ENCODE measurements at regions not wholly inside any gene's neighbourhood (a gene's known extent, or its start where the extent isn't known, plus 50 kb on each side); places are given as distances from the start of the nearest gene placed in this dataset.

GRCh38 chr4:180550106-180550505, 1693.1 kb upstream of the TENM3 start:
- Histone ChIP-seq H3K9me3 (replicated peaks; ENCODE audit: low read length) (peaks cover 5% of the 10 kb centered on the region), H3K27me3 (ENCODE audit: control insufficient read depth, insufficient read depth, low read length) (no peaks in the 10 kb centered on the region), H3K9ac (ENCODE audit: low read depth, low read length) (no peak overlapping the region), H3K4me2 (ENCODE audit: low read length) (no peak overlapping the region), H3K4me3 (ENCODE audit: low read length) (no peak overlapping the region), H3K36me3 (ENCODE audit: insufficient read depth, low read length) (no peaks in the 10 kb centered on the region), H3K4me1 (ENCODE audit: control insufficient read depth, insufficient read depth, low read length) (no peaks in the 10 kb centered on the region)

DNA sequence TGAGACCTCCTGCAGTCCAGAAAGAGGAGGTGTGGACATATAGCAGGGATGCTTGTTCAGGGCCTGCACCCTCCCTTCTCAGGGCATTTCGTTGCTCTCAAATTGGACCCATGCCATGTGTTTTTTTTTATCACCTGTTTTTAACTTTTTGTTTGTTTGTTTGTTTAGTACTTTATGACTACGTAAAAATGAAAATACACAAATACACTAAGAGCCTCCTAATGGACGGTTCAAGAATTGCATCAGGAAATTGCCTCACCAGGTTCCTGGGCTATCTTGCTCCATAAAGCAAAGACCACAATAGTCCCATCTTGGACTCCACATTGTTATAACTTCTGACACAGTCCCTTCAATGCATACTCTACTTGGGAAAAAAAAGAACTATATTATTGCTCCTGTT, 1685.9 kb upstream of the TENM3 start:
- H3K4me3 ChIP-seq (ENCODE audit: low read length) = no peak overlapping the region

DNA sequence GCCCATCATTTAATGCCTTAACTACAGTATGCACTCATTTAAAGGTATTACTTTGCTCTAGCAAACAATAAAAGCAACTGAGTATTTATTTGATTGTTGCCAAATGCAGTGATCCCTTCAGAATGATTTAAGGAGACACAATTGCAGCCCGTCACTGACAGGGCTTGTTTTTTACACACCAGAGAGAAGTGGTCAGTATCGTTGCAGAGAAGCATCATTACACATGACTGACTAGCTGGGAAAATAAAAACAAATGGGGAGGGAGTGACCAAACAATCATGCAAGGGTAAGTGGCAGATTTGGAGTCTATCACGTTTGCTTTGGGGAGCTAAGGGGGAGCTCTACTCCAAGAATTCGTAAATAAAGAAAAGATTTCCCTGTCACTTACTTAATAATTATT, 1685.3 kb upstream of the TENM3 start:
- Histone ChIP-seq H3K9ac (ENCODE audit: low read depth, low read length) (no peak overlapping the region), H3K27me3 (ENCODE audit: control insufficient read depth, insufficient read depth, low read length) (no peaks in the 10 kb centered on the region), H3K4me3 (ENCODE audit: low read length) (no peak overlapping the region), H3K4me2 (ENCODE audit: low read length) (no peak overlapping the region), H3K9me3 (replicated peaks; ENCODE audit: low read length) (no peaks in the 10 kb centered on the region), H3K36me3 (ENCODE audit: insufficient read depth, low read length) (no peaks in the 10 kb centered on the region), H3K4me1 (ENCODE audit: control insufficient read depth, insufficient read depth, low read length) (no peaks in the 10 kb centered on the region)

More for the DNA sequence above, 1685.9 kb upstream of the TENM3 start:
- Histone ChIP-seq H3K4me2 (ENCODE audit: low read length) (no peak overlapping the region), H3K36me3 (ENCODE audit: insufficient read depth, low read length) (no peaks in the 10 kb centered on the region), H3K4me1 (ENCODE audit: control insufficient read depth, insufficient read depth, low read length) (no peaks in the 10 kb centered on the region), H3K27me3 (ENCODE audit: control insufficient read depth, insufficient read depth, low read length) (no peaks in the 10 kb centered on the region), H3K9me3 (replicated peaks; ENCODE audit: low read length) (no peaks in the 10 kb centered on the region), H3K9ac (ENCODE audit: low read depth, low read length) (no peak overlapping the region)

DNA sequence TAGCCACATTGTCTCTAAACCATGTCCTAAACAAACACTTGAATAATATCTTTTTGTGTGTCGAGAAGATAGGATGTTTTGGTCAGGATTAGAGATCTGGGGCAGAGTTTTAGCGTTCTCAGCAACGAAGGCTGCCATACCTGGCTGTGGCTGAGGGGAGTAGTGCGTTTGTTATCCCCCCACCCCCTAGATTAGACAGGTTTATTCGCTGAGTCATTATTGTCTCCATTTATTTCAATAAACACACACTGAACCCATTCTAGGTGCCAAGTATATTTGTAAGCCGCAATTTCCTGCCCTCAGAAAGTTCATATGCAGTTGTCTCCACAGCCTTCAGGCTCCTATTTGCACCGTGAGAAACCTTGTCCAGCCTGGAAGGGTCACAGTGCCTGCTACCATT, 1684.8 kb upstream of the TENM3 start:
- H3K4me3 ChIP-seq (ENCODE audit: low read length) = no peak overlapping the region

DNA sequence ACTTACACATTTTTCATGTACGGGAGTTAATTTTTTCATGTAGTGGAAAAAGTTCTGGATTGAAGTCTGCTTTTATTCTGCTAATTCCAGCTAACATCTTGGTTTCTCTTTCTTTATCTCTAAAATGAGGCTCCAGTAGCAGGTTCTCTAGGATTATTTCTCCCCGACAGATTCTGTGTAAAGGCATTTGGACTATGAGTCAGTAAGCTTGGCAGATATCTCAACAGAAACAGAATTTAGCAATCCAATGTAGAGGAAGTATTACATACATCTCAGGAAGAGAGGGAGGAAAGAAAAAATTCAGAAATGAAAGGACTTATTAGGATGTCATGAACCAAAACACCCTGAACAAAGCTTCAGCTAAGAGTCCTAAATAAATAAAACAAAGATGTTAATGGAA, 1682.3 kb upstream of the TENM3 start:
- no peaks in the 10 kb centered on the region for H3K36me3 ChIP-seq (ENCODE audit: insufficient read depth, low read length)
- no peaks in the 10 kb centered on the region for H3K4me1 ChIP-seq (ENCODE audit: control insufficient read depth, insufficient read depth, low read length)
- peaks cover 3% of the 10 kb centered on the region for H3K9me3 ChIP-seq (replicated peaks; ENCODE audit: low read length)
- H3K9ac ChIP-seq (ENCODE audit: low read depth, low read length) = no peak overlapping the region
- H3K4me2 ChIP-seq (ENCODE audit: low read length) = no peak overlapping the region
- H3K27me3 ChIP-seq (ENCODE audit: control insufficient read depth, insufficient read depth, low read length) = no peaks in the 10 kb centered on the region
- no peak overlapping the region for H3K4me3 ChIP-seq (ENCODE audit: low read length)

More for the DNA sequence above, 1684.8 kb upstream of the TENM3 start:
- no peaks in the 10 kb centered on the region for H3K36me3 ChIP-seq (ENCODE audit: insufficient read depth, low read length)
- H3K4me2 ChIP-seq (ENCODE audit: low read length) = no peak overlapping the region
- H3K27me3 ChIP-seq (ENCODE audit: control insufficient read depth, insufficient read depth, low read length) = no peaks in the 10 kb centered on the region
- no peak overlapping the region for H3K9ac ChIP-seq (ENCODE audit: low read depth, low read length)
- no peaks in the 10 kb centered on the region for H3K9me3 ChIP-seq (replicated peaks; ENCODE audit: low read length)
- no peaks in the 10 kb centered on the region for H3K4me1 ChIP-seq (ENCODE audit: control insufficient read depth, insufficient read depth, low read length)

DNA sequence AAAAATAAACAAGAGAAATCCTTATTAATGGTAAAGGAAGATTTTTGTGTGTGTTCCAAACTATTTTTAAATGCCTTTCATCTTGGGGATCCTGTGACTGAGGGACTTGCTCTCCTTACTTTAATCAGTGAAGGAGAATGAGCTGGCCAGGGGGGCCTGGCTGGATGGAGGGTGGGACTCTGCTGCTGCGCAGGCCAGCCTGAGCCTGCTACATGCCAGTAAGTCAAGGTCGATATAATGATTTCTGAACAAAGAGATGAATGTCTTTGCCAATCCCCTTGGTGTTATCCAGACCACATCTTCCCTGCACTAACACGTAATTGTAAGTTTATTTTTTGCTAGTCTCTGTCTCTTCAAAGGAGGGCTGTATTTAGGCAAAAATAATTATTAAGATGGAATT, 1679.2 kb upstream of the TENM3 start:
- Histone ChIP-seq H3K36me3 (ENCODE audit: insufficient read depth, low read length) (no peaks in the 10 kb centered on the region), H3K4me1 (ENCODE audit: control insufficient read depth, insufficient read depth, low read length) (no peaks in the 10 kb centered on the region), H3K4me2 (ENCODE audit: low read length) (no peak overlapping the region), H3K4me3 (ENCODE audit: low read length) (no peak overlapping the region), H3K9me3 (replicated peaks; ENCODE audit: low read length) (peaks cover 3% of the 10 kb centered on the region), H3K9ac (ENCODE audit: low read depth, low read length) (no peak overlapping the region), H3K27me3 (ENCODE audit: control insufficient read depth, insufficient read depth, low read length) (no peaks in the 10 kb centered on the region)

DNA sequence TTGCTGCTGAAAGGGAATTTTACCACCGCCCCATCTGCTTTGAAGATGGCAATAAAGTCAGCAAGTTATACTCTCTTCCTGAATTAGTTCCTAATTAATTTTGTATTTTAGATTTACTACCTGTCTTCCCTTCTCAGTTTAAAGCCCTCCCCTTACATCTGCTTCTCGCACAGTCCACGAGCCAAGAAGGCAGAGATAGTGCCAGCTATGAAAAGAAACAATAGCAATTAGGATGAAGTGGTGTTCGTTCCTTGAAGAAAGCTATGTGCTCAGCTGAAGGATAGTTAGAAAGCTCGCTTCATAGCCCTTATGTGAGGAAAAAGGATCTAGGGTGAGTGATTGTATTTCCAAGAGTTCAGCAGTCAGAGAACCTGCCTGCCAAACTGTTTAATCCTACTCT, 1678.8 kb upstream of the TENM3 start:
- no peaks in the 10 kb centered on the region for H3K36me3 ChIP-seq (ENCODE audit: insufficient read depth, low read length)
- H3K4me3 ChIP-seq (ENCODE audit: low read length) = no peak overlapping the region
- no peaks in the 10 kb centered on the region for H3K4me1 ChIP-seq (ENCODE audit: control insufficient read depth, insufficient read depth, low read length)
- no peak overlapping the region for H3K4me2 ChIP-seq (ENCODE audit: low read length)
- peaks cover 3% of the 10 kb centered on the region for H3K9me3 ChIP-seq (replicated peaks; ENCODE audit: low read length)
- no peak overlapping the region for H3K9ac ChIP-seq (ENCODE audit: low read depth, low read length)
- H3K27me3 ChIP-seq (ENCODE audit: control insufficient read depth, insufficient read depth, low read length) = no peaks in the 10 kb centered on the region

- Histone ChIP-seq H3K4me3 (ENCODE audit: low read length) (no peak overlapping the region), H3K4me2 (ENCODE audit: low read length) (no peak overlapping the region), H3K9me3 (replicated peaks; ENCODE audit: low read length) (peaks cover 3% of the 10 kb centered on the region), H3K4me1 (ENCODE audit: control insufficient read depth, insufficient read depth, low read length) (no peaks in the 10 kb centered on the region), H3K9ac (ENCODE audit: low read depth, low read length) (no peak overlapping the region), H3K36me3 (ENCODE audit: insufficient read depth, low read length) (no peaks in the 10 kb centered on the region), H3K27me3 (ENCODE audit: control insufficient read depth, insufficient read depth, low read length) (no peaks in the 10 kb centered on the region)
These were observed 1677.3 kb upstream of the TENM3 start for GRCh38 chr4:180565856-180566431.

DNA sequence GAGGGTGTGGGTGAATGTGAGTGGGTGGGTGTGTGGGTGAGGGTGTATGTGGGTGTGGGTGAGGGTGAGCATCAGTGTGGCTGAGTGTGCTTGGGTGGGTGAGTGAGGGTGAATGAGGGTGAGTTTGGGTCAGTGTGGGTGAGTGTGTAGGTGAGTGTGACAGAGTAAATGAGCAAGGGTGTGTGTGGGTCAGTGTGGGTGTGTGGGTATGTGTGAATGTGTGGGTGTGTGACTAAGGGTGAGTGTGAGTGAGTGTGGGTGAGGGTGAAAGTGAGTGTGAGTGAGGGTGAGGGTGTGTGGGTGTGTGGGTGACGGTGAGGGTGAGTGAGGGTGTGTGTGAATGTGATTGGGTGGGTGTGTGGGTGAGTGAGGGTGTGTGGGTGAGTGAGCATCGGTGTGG, 1676.7 kb upstream of the TENM3 start:
- Histone ChIP-seq H3K4me2 (ENCODE audit: low read length) (no peak overlapping the region), H3K4me3 (ENCODE audit: low read length) (no peak overlapping the region), H3K9ac (ENCODE audit: low read depth, low read length) (no peak overlapping the region), H3K4me1 (ENCODE audit: control insufficient read depth, insufficient read depth, low read length) (no peaks in the 10 kb centered on the region), H3K36me3 (ENCODE audit: insufficient read depth, low read length) (no peaks in the 10 kb centered on the region), H3K27me3 (ENCODE audit: control insufficient read depth, insufficient read depth, low read length) (no peaks in the 10 kb centered on the region), H3K9me3 (replicated peaks; ENCODE audit: low read length) (peaks cover 3% of the 10 kb centered on the region)

- Histone ChIP-seq H3K27me3 (ENCODE audit: control insufficient read depth, insufficient read depth, low read length) (no peaks in the 10 kb centered on the region), H3K9ac (ENCODE audit: low read depth, low read length) (no peak overlapping the region), H3K4me3 (ENCODE audit: low read length) (no peak overlapping the region), H3K36me3 (ENCODE audit: insufficient read depth, low read length) (no peaks in the 10 kb centered on the region), H3K4me2 (ENCODE audit: low read length) (no peak overlapping the region), H3K9me3 (replicated peaks; ENCODE audit: low read length) (peaks cover 3% of the 10 kb centered on the region), H3K4me1 (ENCODE audit: control insufficient read depth, insufficient read depth, low read length) (no peaks in the 10 kb centered on the region)
These were observed 1676.1 kb upstream of the TENM3 start for GRCh38 chr4:180567080-180567479.

GRCh38 chr4:180571516-180572055, 1671.6 kb upstream of the TENM3 start:
- no peak overlapping the region for H3K9ac ChIP-seq (ENCODE audit: low read depth, low read length)
- no peak overlapping the region for H3K4me2 ChIP-seq (ENCODE audit: low read length)
- H3K4me1 ChIP-seq (ENCODE audit: control insufficient read depth, insufficient read depth, low read length) = no peaks in the 10 kb centered on the region
- no peaks in the 10 kb centered on the region for H3K36me3 ChIP-seq (ENCODE audit: insufficient read depth, low read length)
- H3K9me3 ChIP-seq (replicated peaks; ENCODE audit: low read length) = peaks cover 7% of the 10 kb centered on the region
- no peaks in the 10 kb centered on the region for H3K27me3 ChIP-seq (ENCODE audit: control insufficient read depth, insufficient read depth, low read length)
- H3K4me3 ChIP-seq (ENCODE audit: low read length) = no peak overlapping the region

- Histone ChIP-seq H3K4me1 (ENCODE audit: control insufficient read depth, insufficient read depth, low read length) (no peaks in the 10 kb centered on the region), H3K4me3 (ENCODE audit: low read length) (no peak overlapping the region), H3K4me2 (ENCODE audit: low read length) (no peak overlapping the region), H3K27me3 (ENCODE audit: control insufficient read depth, insufficient read depth, low read length) (no peaks in the 10 kb centered on the region), H3K9me3 (replicated peaks; ENCODE audit: low read length) (peaks cover 12% of the 10 kb centered on the region), H3K9ac (ENCODE audit: low read depth, low read length) (no peak overlapping the region), H3K36me3 (ENCODE audit: insufficient read depth, low read length) (no peaks in the 10 kb centered on the region)
These were observed 1665.0 kb upstream of the TENM3 start for GRCh38 chr4:180578175-180578574.
